ENCODE measurements at regions not wholly inside any gene's neighbourhood (a gene's known extent, or its start where the extent isn't known, plus 50 kb on each side); places are given as distances from the start of the nearest gene placed in this dataset.
"Not testable (repeated sequence)": the region's sequence is repeated elsewhere in the genome, so short reads cannot be mapped to it uniquely, and the experiment has no call there.

DNA sequence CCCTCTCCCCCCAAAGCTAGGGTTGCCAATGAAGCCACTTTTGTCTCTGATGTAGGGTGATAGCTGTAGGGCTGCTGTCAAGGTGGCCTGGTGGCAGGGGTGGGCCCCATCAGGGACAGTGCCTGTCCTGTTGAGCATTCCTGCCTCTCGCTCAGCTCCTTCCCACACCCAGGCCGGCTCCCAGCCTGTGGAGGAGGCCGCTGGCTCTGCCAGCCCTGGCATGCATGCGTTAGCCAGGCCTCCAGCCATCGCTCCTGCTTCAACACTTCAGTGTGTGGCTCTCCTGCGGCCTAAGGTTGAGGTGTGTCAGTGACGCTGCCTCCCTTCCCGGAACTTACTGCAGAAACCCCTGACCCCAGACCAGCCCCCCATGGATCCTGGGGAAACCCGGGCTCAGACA lies 194.5 kb downstream of the TBC1D2B start:
- H3K4me1 Mint-ChIP-seq (ENCODE audit: low read depth); H3K36me3 Mint-ChIP-seq (ENCODE audit: insufficient read depth); ATAC-seq; DNase-seq; H3K9me3 Mint-ChIP-seq; H3K27me3 Mint-ChIP-seq (ENCODE audit: low read depth); H3K4me3 Mint-ChIP-seq: not testable (repeated sequence)

GRCh38 chr15:77881950-77882349 lies 195.6 kb downstream of the TBC1D2B start:
- Mint-ChIP-seq H3K9me3 (no peaks in the 10 kb centered on the region), H3K36me3 (ENCODE audit: insufficient read depth) (no peaks in the 10 kb centered on the region), H3K4me3 (no peak overlapping the region), H3K27me3 (ENCODE audit: low read depth) (no peaks in the 10 kb centered on the region), H3K4me1 (ENCODE audit: low read depth) (no peaks in the 10 kb centered on the region)
- ATAC-seq (no peak), DNase-seq (no peak)

DNA sequence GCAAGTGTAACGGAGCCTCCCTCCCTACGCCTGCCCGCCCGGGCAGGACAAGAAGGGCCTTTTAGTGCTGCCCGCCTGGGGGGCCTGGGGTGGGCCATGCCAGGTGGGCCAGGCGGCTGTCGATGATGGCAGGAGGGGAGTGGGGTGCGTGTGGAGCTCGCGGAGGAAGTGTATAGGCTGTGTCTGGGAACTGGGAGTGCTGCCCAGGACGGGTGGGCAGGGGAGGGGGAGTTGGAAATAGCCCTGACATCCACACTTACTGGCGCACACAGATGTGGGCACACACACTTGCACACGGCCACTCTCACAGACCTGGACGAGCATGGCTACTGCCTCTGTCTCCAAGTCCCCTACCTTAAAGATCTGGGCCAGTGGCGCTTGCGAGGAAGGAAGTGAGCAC lies 196.0 kb downstream of the TBC1D2B start:
- not testable (repeated sequence) for ATAC-seq; H3K36me3 Mint-ChIP-seq (ENCODE audit: insufficient read depth); H3K27me3 Mint-ChIP-seq (ENCODE audit: low read depth); H3K9me3 Mint-ChIP-seq; H3K4me3 Mint-ChIP-seq; DNase-seq; H3K4me1 Mint-ChIP-seq (ENCODE audit: low read depth)

GRCh38 chr15:77879466-77879865 lies 198.0 kb downstream of the TBC1D2B start:
- not testable (repeated sequence) for H3K4me3 Mint-ChIP-seq; H3K9me3 Mint-ChIP-seq; ATAC-seq; H3K36me3 Mint-ChIP-seq (ENCODE audit: insufficient read depth); DNase-seq; H3K4me1 Mint-ChIP-seq (ENCODE audit: low read depth); H3K27me3 Mint-ChIP-seq (ENCODE audit: low read depth)

GRCh38 chr15:77877869-77878577 lies 199.5 kb downstream of the TBC1D2B start:
- Mint-ChIP-seq H3K36me3 (ENCODE audit: insufficient read depth) (no peaks in the 10 kb centered on the region), H3K4me1 (ENCODE audit: low read depth) (no peaks in the 10 kb centered on the region), H3K4me3 (no peak overlapping the region), H3K27me3 (ENCODE audit: low read depth) (no peaks in the 10 kb centered on the region), H3K9me3 (no peaks in the 10 kb centered on the region)
- ATAC-seq (no peak), DNase-seq (no peak)

DNA sequence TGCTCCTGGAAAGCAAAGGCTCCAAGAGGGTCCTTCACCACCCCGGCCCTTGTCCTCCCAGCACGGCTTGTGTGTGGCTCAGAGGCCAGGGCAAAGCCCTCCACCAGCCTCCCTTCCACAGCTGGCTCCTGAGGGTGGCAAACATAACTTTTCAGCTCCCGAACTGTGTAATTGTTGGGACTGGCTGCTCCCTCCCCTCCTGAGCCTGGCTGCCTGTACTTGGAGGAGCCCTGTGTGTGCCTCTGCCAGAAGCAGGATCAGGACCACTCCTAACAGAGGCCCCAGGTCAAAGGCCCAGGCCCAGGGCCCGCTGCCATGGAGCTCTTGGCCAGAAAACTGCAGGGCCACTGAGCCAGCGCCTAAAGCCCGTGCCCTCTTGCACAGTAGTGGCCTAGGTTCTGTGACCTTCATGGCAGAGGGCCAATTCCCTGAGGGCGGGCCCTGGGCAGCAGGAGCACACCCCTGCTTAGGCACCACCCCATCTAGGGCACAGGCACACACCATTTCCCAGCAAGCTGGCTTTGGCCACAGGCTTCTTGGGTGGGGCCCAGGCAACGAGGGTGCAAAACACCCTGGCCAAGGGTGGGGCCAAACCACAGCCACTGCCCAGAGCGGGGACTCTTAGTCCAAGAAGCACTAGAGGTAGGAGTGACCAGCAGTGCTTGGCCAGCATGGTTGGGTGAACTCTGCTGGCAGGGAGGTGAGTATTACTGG lies 201.2 kb downstream of the TBC1D2B start:
- H3K27me3 Mint-ChIP-seq (ENCODE audit: low read depth); ATAC-seq; H3K9me3 Mint-ChIP-seq: not testable (repeated sequence)

GRCh38 chr15:77875066-77875721 lies 202.3 kb downstream of the TBC1D2B start:
- H3K36me3 Mint-ChIP-seq (ENCODE audit: insufficient read depth); H3K4me3 Mint-ChIP-seq; H3K9me3 Mint-ChIP-seq; H3K4me1 Mint-ChIP-seq (ENCODE audit: low read depth); H3K27me3 Mint-ChIP-seq (ENCODE audit: low read depth): not testable (repeated sequence)
- ATAC-seq, result peak; percentile 64
- peak; percentile 23 for DNase-seq

More for the DNA sequence above, 201.2 kb downstream of the TBC1D2B start:
- not testable (repeated sequence) for H3K4me3 Mint-ChIP-seq; H3K4me1 Mint-ChIP-seq (ENCODE audit: low read depth); DNase-seq; H3K36me3 Mint-ChIP-seq (ENCODE audit: insufficient read depth)

- H3K36me3 Mint-ChIP-seq (ENCODE audit: insufficient read depth), result no peaks in the 10 kb centered on the region
- no peak overlapping the region for H3K4me3 Mint-ChIP-seq
- H3K27me3 Mint-ChIP-seq (ENCODE audit: low read depth), result no peaks in the 10 kb centered on the region
- no peak for ATAC-seq
- no peak for DNase-seq
- H3K9me3 Mint-ChIP-seq, result no peaks in the 10 kb centered on the region
- no peaks in the 10 kb centered on the region for H3K4me1 Mint-ChIP-seq (ENCODE audit: low read depth)
These were observed 203.4 kb downstream of the TBC1D2B start for GRCh38 chr15:77874063-77874462.

- not testable (repeated sequence) for ATAC-seq; DNase-seq; H3K4me3 Mint-ChIP-seq; H3K9me3 Mint-ChIP-seq; H3K27me3 Mint-ChIP-seq (ENCODE audit: low read depth); H3K4me1 Mint-ChIP-seq (ENCODE audit: low read depth); H3K36me3 Mint-ChIP-seq (ENCODE audit: insufficient read depth)
These were observed 204.7 kb downstream of the TBC1D2B start for GRCh38 chr15:77872521-77873425.

DNA sequence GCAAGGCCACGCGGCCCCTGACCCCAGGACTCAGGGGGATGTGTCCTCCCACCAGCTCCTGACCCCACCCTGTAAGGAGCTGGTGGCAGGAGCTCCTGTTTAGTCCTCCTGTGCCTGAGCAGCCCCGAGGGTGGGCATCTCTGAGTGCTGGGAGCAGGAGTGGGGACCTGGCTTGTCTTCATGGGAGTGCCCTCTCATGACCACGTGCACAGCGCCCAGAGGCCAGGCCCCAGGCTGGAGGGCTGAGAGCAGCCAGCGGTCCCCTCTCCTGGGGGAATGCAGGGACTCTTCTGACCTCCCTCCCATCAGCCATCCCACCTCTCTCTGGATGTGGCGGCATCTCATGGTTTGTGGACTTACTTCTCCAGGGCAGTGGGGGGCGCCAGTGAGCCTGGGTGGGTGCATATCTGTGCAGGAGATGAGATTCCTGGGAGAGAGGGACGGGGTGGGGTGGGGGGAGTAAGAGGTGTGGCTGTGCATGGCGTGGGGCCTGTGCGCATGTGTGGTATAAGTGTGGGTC lies 205.6 kb downstream of the TBC1D2B start:
- Mint-ChIP-seq H3K27me3 (ENCODE audit: low read depth) (no peaks in the 10 kb centered on the region), H3K36me3 (ENCODE audit: insufficient read depth) (no peaks in the 10 kb centered on the region), H3K4me1 (ENCODE audit: low read depth) (no peaks in the 10 kb centered on the region), H3K9me3 (no peaks in the 10 kb centered on the region), H3K4me3 (no peak overlapping the region)
- DNase-seq (no peak), ATAC-seq (no peak)

DNA sequence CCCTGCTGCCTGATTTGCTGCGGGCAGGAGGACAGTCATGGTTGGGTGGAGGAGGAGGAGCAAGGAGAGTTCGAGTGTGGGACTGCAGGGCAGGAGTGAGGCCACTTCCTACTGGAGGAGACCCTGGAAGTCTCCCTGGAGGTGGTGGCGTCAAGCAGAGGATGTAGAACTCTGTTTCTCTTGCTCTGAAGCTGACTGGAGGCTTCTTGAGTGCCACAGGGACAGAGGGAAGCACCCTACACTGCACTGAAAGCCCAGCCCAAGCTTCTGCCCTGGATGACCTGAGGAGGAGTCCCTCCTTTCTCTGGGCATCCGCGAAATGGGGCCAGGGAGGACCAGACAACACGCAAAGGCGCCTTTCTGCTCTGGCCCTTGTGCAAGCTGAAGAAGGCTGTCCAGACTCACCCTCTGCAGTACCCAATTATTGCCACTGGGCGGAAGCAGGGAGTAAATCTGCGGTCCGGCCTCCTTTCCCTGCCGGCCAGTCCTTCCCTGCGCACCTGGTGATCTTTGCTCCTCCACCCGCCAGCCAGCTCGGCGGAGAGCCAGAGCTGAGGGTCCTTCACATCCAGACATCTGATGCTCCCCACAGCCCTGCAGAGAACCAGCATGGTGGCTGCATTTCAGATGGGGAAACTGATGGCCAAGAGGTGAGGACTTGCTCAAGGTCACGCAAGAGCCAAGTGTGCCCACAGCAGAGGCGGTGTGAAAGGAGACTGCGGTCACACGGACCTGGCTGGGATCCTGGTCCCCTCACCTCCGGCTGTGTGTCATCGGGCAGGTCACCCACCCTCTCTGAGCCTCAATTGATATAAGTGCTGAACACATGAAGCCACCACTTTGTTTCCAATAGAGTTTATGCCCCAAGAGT lies 207.1 kb downstream of the TBC1D2B start:
- Mint-ChIP-seq H3K9me3 (no peaks in the 10 kb centered on the region), H3K4me1 (ENCODE audit: low read depth) (no peaks in the 10 kb centered on the region), H3K36me3 (ENCODE audit: insufficient read depth) (no peaks in the 10 kb centered on the region), H3K27me3 (ENCODE audit: low read depth) (no peaks in the 10 kb centered on the region), H3K4me3 (no peak overlapping the region)
- ATAC-seq (peak; percentile 59 to 62), DNase-seq (no peak)

DNA sequence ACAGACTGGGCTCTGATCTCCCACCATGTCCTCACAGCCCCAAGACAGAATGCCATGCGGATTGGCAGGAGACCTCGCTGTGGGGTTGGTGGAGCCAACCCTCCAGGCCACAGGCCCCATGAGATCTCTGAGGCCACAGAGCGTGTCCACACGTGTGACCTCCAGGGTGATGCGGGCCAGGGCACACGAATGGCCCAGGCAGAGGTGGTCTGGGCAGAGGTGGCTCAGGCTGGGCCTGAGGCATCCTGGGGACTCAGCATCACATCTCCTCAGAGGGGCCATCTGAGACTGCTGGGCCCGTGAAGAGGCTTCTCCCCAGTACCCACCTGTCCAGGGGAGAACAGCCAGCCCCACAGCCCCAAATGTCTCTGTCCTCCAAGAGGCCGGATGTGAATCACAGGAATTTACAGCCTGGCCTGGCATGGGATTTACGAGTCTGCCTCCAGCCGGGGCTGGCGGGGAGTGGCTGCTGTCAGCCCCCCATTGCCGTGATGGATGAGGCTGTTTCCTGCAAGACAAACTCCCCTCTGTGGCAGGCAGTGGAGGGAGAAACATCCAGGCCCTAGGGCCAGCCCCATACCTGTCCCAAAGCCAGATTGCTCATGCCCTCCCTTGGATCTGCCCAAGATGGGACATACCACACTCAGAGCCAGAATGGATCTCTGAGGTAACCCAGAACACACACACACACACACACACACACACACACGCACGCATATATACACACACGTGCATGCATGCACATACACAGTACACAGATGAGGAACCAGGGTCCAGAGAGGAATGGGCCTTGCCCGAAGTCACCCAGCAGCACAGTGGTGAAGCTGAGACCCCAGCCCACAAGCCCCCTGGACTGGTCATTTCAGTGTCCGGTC lies 208.3 kb downstream of the TBC1D2B start:
- Mint-ChIP-seq H3K4me1 (ENCODE audit: low read depth) (no peaks in the 10 kb centered on the region), H3K9me3 (no peaks in the 10 kb centered on the region), H3K4me3 (no peak overlapping the region), H3K36me3 (ENCODE audit: insufficient read depth) (no peaks in the 10 kb centered on the region), H3K27me3 (ENCODE audit: low read depth) (no peaks in the 10 kb centered on the region)
- ATAC-seq (no peak), DNase-seq (no peak)
